HG03442 (cell line): ENCODE measurements at regions not wholly inside any gene's neighbourhood (a gene's known extent, or its start where the extent isn't known, plus 50 kb on each side); places are given as distances from the start of the nearest gene placed in this dataset.

Experiments used
- ATAC-seq: cut with Tn5 transposase; IDR thresholded peaks from one replicate; pipeline ENCODE4 v1.9.1; 2021; ENCODE audit warnings: mild to moderate bottlenecking, moderate library complexity; ENCODE audit not compliant: unreplicated experiment

DNA sequence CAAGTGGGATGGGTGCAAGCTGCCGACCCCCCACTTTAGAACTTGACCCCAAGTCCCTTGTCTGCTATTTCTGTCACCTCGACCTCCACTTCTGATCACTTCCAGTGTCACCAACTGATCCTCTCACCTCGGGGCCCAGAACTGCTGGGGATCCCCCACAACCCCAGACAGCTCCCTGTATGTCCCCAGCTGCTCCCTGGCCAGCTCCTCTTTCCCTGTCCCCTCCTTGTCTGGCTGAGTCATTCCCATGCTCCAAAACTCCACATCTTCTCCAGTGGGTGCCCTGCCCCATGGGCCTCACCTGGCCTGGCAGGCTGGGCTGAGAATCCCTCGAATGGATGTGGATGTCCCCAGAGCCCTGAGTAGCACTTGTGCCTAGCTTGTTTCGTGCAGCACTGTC is 154.3 kb upstream of the PCBD1 start:
- ATAC-seq: no peak

GRCh38 chr10:71043858-71044257 is 155.5 kb upstream of the PCBD1 start:
- no peak for ATAC-seq

- ATAC-seq: no peak
These were observed 156.4 kb upstream of the PCBD1 start for GRCh38 chr10:71044720-71045119.

DNA sequence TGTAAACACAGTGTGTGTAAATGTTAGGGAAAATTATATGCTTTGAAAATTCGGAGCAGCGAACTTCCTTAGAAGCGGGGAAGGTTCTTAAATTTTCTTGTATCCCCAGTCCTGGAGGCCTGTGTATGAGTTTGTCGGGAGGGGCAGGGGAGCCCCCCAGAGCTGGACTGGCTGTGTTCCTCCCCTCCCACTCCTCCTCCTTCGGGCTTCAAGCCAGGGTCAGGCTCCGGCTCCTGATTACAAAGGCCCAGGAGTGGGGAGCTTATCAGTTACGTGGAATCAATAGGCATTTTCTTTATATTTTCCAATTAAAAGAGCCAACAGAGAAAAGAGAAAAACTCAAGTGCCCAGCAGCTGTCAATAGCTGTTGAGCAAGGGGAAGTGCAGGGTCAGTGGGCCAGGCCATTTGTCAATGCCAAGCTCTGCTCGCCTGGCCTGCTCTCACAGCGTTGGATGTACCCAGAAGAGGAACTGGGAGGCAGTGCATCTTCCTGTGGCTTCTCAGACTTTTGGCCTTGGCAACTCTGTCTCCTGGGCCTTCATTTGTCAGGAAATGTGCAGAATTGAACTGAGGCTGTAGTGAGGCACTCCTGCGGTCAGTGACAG is 156.9 kb upstream of the PCBD1 start:
- no peak for ATAC-seq

DNA sequence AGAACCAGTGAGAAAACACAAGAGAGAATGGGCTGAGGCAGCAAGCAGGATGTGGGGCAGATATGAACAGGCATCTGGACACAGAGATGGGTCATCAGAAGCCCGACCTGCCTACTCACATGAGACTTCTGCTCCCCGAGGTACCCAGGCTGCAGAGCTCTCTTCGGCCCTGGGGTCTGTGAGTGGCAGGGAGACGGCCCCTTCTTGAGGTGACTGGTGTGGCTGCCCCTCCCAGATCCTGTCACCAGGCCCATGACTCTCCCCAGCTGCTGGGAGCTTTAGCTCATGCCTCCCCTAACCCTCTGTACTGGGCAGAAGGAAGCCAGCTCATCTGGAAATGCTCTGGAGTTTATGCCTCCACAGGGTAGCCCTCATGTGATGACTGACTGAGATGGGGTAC is 157.6 kb upstream of the PCBD1 start:
- no peak for ATAC-seq

GRCh38 chr10:71046747-71047146 is 158.4 kb upstream of the PCBD1 start:
- ATAC-seq: no peak

- no peak for ATAC-seq
These were observed 160.7 kb upstream of the PCBD1 start for GRCh38 chr10:71048971-71049615.

DNA sequence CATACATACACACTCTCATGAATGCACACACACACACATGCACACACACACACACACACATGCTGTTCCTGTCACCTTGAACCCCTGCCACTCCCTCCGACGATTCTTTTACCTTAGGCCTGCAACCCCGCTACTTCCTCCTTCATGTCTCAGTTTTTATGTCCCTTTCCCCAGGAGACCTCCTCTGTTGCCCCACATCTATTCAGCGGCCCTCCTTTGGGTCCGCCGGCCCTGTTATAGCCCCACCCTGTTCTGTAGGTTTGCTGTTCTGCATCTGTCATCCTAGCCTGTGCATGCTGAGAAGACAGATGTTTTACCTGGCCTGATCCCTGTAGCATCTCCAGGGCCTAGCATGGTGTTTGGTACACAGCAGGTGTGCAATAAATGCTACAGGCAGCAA is 161.6 kb upstream of the PCBD1 start:
- no peak for ATAC-seq

- no peak for ATAC-seq
These were observed 160.2 kb upstream of the UNC5B start for GRCh38 chr10:71052076-71052660.

GRCh38 chr10:71052708-71053107 is 159.7 kb upstream of the UNC5B start:
- no peak for ATAC-seq

GRCh38 chr10:71053169-71053895 is 159.0 kb upstream of the UNC5B start:
- no peak for ATAC-seq

DNA sequence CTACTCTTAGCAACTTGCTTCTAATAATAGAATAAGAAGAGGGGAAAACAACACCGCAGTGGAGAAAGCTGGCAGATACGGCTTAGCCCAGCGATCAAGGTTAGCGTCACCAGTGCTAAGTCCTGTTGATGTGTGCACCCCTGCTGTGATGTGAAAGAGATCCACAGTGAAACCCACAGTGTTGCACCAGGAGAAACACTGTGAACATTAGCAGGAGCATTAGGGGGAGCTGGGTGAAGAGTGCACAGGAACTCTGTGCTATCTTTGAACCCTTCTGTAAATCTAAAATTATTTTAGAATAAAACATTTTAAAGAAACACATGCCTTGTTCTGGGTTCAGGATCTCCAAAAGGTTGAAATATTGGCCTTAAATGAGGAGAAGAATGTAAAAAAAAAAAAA is 154.1 kb upstream of the UNC5B start:
- ATAC-seq: no peak

- ATAC-seq: no peak
These were observed 153.1 kb upstream of the UNC5B start for GRCh38 chr10:71059054-71059818.

DNA sequence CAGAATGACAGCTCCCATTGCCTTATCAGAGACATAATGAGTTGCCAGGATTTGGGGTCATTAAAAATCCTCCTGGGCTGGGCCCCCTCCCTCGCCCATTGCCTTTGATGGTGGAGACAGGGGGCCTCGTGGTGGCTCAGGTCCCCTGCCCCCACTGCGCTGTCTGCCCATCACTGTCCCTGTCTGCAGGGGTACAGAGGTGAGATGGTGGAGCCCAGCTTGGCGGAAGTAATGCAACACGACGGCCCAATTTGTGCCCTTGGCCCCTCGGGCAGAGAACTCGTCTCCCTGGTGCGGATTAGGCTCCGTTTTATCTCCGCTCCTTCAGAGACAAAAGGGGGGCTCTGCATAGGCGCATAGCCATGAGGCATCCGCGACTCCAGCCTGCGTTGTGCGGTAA is 152.4 kb upstream of the UNC5B start:
- ATAC-seq: no peak

DNA sequence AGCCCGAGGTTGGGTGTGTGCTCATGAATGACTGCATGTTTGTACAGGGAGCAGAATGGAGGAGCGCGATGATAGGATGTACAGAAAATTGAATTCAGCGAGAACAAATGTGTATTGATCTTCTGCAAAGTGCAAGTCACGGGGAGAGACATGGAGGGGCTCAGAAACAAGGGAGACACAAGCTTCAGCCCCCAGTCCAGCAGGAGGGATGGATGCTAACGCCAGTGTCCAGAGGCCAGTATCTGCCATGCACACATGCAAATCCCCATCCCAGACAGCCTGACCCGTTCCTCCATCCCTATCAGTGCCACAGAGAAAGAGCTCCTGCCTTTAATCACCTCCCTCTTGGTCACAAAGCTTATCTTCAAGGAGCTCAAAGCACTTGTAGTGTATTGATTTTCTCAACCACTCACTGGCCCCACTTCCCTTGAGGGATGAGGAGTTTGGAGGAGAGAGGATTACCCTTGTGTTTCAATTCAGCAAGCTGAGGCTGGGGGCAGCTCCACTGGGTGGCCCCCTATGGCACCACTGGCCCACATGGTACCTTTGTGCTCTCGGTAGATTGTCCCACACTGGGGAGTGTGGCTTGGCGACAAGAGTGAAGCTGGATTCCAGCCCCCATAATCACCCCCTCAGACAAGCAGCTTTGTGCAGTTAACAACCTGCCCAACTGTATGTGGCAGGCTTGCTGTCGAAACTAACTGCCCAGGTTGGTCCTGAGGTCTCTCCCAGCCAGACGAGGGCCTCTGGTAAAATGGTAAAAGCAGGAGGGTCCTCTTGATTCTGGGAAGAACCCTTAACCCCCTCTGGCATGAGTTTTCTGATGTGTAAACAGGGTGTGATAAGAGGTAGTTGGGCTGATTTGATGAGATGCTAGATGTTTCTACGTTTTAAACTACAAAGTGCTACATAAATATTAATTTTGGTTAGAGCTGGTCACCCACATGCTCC is 151.6 kb upstream of the UNC5B start:
- ATAC-seq: no peak

- no peak for ATAC-seq
These were observed 150.9 kb upstream of the UNC5B start for GRCh38 chr10:71061472-71061871.

- no peak for ATAC-seq
These were observed 150.2 kb upstream of the UNC5B start for GRCh38 chr10:71062156-71062555.

DNA sequence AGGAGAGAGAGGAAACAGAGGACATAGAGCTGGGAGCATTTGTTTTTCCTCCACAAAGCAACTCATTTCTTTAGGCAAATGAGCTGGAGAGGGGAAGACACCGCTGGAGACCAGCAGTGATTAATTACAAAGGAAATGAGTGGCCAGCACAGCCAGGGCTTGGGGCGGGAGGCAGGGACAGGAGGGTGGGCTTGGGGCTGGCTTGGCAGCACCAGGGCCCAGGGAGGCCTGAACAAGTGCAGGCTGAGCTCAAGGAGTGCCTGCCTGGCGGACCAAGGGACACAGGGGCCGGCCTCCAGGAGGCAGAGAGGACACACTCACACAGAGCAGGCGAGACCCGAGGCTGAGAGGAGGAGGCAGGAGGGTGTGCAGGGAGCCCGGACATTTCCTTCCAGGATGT is 149.0 kb upstream of the UNC5B start:
- no peak for ATAC-seq

GRCh38 chr10:71064413-71065118 is 147.8 kb upstream of the UNC5B start:
- no peak for ATAC-seq

- no peak for ATAC-seq
These were observed 146.7 kb upstream of the UNC5B start for GRCh38 chr10:71065659-71066058.
